ENCODE measurements at regions not wholly inside any gene's neighbourhood (a gene's known extent, or its start where the extent isn't known, plus 50 kb on each side); places are given as distances from the start of the nearest gene placed in this dataset.

DNA sequence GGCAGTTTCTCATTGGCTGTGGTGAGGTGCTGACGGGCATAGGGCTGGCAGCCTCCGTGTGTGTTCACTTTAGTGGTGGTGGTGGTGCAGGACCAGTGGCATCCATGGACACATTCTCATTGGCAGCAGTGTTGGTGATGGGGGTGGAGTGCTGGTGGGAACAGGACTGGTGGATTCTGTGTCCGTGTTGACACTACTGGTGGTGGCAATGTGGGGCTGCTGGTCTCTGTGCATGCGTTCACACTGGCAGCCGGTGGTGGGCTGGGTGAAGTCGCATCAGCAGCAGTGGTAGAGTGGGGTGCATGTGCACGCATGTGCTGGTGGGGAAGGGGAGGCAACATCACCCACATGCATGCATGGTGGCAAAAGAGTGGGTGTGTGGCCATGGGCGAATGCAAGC is 1471.4 kb upstream of the PCDH20 start:
- no peak for TF ChIP-seq POLR2A (IDR thresholded peaks at IDR 0.05)
- TF ChIP-seq, protein P1, sequence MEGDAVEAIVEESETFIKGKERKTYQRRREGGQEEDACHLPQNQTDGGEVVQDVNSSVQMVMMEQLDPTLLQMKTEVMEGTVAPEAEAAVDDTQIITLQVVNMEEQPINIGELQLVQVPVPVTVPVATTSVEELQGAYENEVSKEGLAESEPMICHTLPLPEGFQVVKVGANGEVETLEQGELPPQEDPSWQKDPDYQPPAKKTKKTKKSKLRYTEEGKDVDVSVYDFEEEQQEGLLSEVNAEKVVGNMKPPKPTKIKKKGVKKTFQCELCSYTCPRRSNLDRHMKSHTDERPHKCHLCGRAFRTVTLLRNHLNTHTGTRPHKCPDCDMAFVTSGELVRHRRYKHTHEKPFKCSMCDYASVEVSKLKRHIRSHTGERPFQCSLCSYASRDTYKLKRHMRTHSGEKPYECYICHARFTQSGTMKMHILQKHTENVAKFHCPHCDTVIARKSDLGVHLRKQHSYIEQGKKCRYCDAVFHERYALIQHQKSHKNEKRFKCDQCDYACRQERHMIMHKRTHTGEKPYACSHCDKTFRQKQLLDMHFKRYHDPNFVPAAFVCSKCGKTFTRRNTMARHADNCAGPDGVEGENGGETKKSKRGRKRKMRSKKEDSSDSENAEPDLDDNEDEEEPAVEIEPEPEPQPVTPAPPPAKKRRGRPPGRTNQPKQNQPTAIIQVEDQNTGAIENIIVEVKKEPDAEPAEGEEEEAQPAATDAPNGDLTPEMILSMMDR (IDR thresholded peaks at IDR 0.05) = no peak
